Left ventricle myocardium inferior (tissue), 1 donor: ENCODE measurements at regions not wholly inside any gene's neighbourhood (a gene's known extent, or its start where the extent isn't known, plus 50 kb on each side); places are given as distances from the start of the nearest gene placed in this dataset.

ENCODE experiments used
- DNase-seq: peaks from one replicate; pipeline ENCODE4 v3.0.0-alpha.2; 2020
- H3K27ac ChIP-seq: fragments of 200-600 bp; replicated peaks from 2 replicates; pipeline ENCODE4 v1.8.0; 2021
- H3K27me3 ChIP-seq: fragments of 200-600 bp; 2 replicates; pipeline ENCODE4 v1.8.0; 2021; ENCODE audit warnings: low read depth
- H3K36me3 ChIP-seq: fragments of 200-600 bp; 2 replicates; pipeline ENCODE4 v1.8.0; 2021
- H3K4me1 ChIP-seq: fragments of 200-600 bp; 2 replicates; pipeline ENCODE4 v1.8.0; 2021
- H3K4me3 ChIP-seq: fragments of 200-600 bp; 2 replicates; pipeline ENCODE4 v1.8.0; 2021; ENCODE audit warnings: mild to moderate bottlenecking, moderate library complexity
- H3K9me3 ChIP-seq: fragments of 200-600 bp; replicated peaks from 2 replicates; pipeline ENCODE4 v1.8.0; 2021
- intact Hi-C: fragments of 100-400 bp; cut with micrococcal nuclease; formaldehyde crosslinking; loops from one replicate; pipeline ENCODE4 v1.11.0; 2022
- TF ChIP-seq, protein P1 (sequence below): fragments of 200-600 bp; IDR thresholded peaks from 2 replicates; pipeline ENCODE4 v1.8.0; 2021; ENCODE audit warnings: antibody characterized with exemption, mild to moderate bottlenecking, borderline replicate concordance
- donor health status: DM: no; HTN: yes; CAD: no; lungs with severe emphysema.

DNA sequence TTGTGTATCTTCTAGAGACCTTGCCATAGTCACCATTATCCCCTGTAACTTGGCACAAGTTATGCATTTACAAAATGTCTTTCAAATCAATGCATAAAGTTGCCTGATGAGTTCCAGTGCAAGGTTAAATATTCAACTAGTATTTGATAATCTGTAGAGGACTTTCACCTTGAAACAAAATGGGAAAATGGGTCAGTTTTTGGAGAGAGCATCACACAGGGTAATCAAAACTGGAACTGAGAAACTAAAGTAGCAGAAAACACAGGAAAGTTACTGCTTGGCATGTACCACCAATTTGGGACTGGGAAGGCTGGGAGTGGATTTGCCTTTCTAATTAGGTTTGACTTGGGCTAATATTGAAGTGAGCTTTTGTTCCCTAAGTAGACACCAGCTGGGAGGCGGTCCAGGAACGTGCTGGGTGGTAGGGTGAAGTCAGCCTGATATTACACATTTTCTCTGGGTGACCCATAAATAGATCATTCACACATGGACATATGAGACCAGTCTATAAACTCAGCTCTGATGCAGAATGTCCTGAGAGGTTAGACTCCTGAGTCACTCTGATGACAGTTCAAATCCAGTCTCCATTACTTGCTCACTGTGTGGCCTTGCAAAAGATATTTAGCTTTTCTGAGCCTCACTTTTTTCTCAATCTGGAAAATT lies 152.3 kb downstream of the PCTP start:
- no peak for DNase-seq
- H3K9me3 ChIP-seq, result peaks cover 9% of the 10 kb centered on the region
- H3K4me1 ChIP-seq, result no peaks in the 10 kb centered on the region
- TF ChIP-seq, protein P1, sequence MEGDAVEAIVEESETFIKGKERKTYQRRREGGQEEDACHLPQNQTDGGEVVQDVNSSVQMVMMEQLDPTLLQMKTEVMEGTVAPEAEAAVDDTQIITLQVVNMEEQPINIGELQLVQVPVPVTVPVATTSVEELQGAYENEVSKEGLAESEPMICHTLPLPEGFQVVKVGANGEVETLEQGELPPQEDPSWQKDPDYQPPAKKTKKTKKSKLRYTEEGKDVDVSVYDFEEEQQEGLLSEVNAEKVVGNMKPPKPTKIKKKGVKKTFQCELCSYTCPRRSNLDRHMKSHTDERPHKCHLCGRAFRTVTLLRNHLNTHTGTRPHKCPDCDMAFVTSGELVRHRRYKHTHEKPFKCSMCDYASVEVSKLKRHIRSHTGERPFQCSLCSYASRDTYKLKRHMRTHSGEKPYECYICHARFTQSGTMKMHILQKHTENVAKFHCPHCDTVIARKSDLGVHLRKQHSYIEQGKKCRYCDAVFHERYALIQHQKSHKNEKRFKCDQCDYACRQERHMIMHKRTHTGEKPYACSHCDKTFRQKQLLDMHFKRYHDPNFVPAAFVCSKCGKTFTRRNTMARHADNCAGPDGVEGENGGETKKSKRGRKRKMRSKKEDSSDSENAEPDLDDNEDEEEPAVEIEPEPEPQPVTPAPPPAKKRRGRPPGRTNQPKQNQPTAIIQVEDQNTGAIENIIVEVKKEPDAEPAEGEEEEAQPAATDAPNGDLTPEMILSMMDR, result no peak
- intact Hi-C loops, result no loop called here
- no peaks in the 10 kb centered on the region for H3K36me3 ChIP-seq
- no peak overlapping the region for H3K4me3 ChIP-seq
- no peak overlapping the region for H3K27ac ChIP-seq
- no peaks in the 10 kb centered on the region for H3K27me3 ChIP-seq

DNA sequence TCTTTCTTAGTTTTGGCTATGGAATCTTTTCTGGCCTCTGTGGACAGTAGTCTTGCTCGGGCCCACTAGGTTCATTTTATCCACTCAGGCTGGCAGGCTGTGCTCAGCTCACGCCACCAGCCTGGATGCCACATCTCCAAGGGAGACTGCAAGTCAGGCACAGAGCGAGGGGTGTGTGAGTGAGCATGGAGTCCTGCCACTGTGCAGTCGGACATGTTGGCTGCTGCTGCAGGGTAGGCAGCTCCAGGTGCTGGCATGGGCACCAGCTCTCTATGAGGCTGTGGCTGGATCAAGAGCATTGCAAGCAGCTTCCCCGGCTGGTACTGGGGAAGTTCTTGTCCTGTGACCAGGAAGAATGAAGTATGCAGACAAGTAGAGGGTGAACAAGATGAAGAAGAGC lies 158.9 kb downstream of the PCTP start:
- Histone ChIP-seq H3K27ac (no peak overlapping the region), H3K9me3 (peaks cover 9% of the 10 kb centered on the region), H3K36me3 (no peaks in the 10 kb centered on the region), H3K4me1 (no peaks in the 10 kb centered on the region), H3K27me3 (peaks cover 18% of the 10 kb centered on the region), H3K4me3 (no peak overlapping the region)
- DNase-seq, result no peak
- TF ChIP-seq, protein P1, result no peak
- intact Hi-C loops, result no loop called here

DNA sequence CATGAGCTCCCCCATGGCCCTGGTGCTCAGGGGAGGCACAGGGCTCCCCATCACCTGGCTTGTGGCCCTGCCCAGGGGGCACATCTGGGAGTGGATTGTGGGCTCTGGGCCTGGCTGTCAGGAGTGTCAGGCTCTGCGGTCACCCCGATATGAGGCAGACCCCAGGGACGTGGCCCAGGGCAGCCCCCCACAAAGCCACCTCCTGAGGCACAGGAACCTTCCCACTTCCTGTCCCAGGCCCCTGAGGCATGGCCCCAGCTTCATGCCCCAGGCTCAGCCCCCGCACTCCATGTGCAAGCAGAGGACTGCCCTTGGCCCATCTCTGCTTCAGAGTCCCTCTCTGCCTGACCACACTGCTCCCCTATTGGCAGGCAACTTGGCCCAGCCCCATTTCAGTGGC lies 160.3 kb downstream of the PCTP start:
- no peaks in the 10 kb centered on the region for H3K36me3 ChIP-seq
- no peak overlapping the region for H3K4me3 ChIP-seq
- peaks cover 18% of the 10 kb centered on the region for H3K27me3 ChIP-seq
- DNase-seq, result no peak
- TF ChIP-seq, protein P1, result no peak
- intact Hi-C loops, result no loop called here
- H3K4me1 ChIP-seq, result no peaks in the 10 kb centered on the region
- no peak overlapping the region for H3K27ac ChIP-seq
- H3K9me3 ChIP-seq, result peaks cover 9% of the 10 kb centered on the region

DNA sequence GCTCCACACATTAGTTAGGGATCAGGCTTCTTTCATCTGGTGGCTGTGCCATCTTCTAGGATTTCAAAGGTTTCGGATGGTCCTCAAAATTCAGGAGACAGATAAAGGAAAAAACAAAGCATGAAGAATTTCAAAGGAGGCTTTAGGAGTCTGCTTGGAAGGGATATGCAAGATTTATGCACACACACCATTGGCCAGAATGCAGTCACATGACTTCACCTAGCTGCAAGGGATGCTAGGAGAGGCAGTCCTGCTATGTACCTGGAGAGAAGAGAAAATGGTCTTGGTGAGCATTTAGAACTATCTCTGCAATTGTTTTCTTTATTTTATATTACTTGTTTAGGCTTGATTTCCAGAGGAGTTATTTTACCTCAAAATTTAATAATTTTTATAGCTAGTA lies 174.6 kb downstream of the PCTP start:
- H3K9me3 ChIP-seq, result peaks cover 25% of the 10 kb centered on the region
- H3K36me3 ChIP-seq, result no peaks in the 10 kb centered on the region
- no peak for DNase-seq
- intact Hi-C loops, result no loop called here
- H3K4me3 ChIP-seq, result no peak overlapping the region
- TF ChIP-seq, protein P1, result no peak
- no peak overlapping the region for H3K27ac ChIP-seq
- no peaks in the 10 kb centered on the region for H3K4me1 ChIP-seq
- H3K27me3 ChIP-seq, result peaks cover 6% of the 10 kb centered on the region

DNA sequence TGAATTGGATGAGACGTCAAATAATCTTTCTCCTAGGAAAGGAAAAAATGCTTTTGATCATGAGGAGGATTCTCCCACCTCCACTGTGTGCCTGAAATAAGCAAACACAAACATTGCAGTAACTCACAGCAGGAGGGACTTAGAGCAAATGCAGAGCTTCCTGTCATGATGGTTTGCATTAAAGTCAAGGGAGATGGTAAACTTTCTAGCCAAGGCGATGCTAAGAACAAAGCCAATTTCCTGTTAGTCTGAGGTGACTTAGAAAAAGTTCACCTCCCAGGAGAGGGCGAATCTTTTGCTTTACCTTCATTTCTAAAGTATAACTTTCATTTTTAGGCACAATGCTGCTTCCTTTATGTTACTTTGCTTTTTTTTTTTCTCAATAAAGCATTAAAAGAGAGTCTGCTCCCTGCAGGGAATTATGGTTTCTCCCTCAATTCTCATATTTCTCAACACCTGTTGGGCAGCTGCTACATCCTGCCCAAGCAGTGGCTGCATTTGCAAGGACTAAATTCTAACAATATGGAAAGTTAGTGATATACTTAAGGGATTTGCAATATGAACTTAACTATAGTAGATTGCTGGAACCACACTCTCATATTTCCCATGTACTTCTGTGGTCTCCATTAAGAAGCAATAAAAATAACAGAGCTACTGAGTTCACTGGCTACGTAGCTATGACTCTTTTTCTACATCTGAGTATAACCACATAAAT lies 175.6 kb downstream of the PCTP start:
- Histone ChIP-seq H3K4me3 (no peak overlapping the region), H3K27ac (no peak overlapping the region), H3K9me3 (peaks cover 28% of the 10 kb centered on the region), H3K4me1 (no peaks in the 10 kb centered on the region), H3K36me3 (no peaks in the 10 kb centered on the region), H3K27me3 (peaks cover 6% of the 10 kb centered on the region)
- no peak for DNase-seq
- intact Hi-C loops, result no loop called here
- TF ChIP-seq, protein P1, result no peak
